HL-60 (cell line): ENCODE measurements at regions not wholly inside any gene's neighbourhood (a gene's known extent, or its start where the extent isn't known, plus 50 kb on each side); places are given as distances from the start of the nearest gene placed in this dataset.

Experiments used
- GABPA ChIP-seq: IDR thresholded peaks from 2 replicates; pipeline ENCODE4 v1.6.1; 2012; ENCODE audit warnings: low read depth
- POLR2AphosphoS5 ChIP-seq: IDR thresholded peaks from 2 replicates; pipeline ENCODE4 v1.6.1; 2012; ENCODE audit warnings: low read depth
- TF ChIP-seq, protein P1 (sequence below): IDR thresholded peaks from one replicate; pipeline ENCODE4 v1.5.1; 2011; ENCODE audit warnings: low read length, control low read depth, inconsistent platforms; ENCODE audit not compliant: insufficient read depth

DNA sequence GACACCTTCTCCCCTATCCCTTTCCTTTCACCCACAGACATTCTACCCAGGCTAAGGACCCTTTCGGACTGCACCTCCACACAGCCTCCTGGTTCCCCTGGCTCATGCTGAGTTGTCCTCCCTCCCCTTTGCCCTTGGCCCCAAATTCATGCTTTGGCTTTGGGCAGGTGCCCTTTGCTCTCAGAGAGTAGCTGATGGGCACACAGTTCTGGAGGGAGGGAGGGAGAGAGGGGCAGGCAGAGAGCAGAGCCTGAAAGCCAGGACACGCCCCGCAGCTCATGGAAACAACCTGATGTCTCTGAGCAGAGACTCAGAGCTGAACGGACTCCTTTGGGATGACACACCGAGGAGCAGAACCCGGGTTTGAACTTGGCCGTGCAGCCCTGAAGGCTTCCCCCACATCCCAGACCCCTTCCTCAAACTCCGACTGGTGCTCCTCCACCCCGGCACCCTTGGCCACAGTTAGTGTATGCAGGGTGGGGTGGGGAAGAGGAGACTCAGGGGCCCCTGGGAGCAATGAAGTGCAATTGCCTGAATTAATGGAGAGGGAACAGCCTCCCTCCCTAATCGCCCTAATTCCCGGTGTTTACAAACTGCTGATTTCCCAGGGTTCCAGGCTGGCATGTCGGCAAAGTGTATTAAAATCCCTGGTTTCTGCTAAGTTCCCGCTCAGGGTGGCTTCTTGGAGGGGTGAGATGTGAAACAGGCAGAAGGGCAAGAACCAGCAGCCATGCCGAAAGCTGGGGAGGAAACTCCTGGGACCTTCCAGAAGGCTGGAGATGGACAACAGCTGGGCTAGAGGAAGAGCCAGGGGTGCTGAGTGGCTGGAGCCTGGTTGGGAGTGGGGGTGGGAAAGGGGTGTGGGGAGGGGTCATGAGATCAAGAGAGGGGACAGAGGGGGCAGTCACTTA is 71.2 kb upstream of the SHISAL1 start:
- TF ChIP-seq POLR2AphosphoS5: no peak
- TF ChIP-seq, protein P1, sequence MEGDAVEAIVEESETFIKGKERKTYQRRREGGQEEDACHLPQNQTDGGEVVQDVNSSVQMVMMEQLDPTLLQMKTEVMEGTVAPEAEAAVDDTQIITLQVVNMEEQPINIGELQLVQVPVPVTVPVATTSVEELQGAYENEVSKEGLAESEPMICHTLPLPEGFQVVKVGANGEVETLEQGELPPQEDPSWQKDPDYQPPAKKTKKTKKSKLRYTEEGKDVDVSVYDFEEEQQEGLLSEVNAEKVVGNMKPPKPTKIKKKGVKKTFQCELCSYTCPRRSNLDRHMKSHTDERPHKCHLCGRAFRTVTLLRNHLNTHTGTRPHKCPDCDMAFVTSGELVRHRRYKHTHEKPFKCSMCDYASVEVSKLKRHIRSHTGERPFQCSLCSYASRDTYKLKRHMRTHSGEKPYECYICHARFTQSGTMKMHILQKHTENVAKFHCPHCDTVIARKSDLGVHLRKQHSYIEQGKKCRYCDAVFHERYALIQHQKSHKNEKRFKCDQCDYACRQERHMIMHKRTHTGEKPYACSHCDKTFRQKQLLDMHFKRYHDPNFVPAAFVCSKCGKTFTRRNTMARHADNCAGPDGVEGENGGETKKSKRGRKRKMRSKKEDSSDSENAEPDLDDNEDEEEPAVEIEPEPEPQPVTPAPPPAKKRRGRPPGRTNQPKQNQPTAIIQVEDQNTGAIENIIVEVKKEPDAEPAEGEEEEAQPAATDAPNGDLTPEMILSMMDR: no peak
- TF ChIP-seq GABPA: no peak
